ENCODE measurements at regions not wholly inside any gene's neighbourhood (a gene's known extent, or its start where the extent isn't known, plus 50 kb on each side); places are given as distances from the start of the nearest gene placed in this dataset.
"Not testable (repeated sequence)": the region's sequence is repeated elsewhere in the genome, so short reads cannot be mapped to it uniquely, and the experiment has no call there.

DNA sequence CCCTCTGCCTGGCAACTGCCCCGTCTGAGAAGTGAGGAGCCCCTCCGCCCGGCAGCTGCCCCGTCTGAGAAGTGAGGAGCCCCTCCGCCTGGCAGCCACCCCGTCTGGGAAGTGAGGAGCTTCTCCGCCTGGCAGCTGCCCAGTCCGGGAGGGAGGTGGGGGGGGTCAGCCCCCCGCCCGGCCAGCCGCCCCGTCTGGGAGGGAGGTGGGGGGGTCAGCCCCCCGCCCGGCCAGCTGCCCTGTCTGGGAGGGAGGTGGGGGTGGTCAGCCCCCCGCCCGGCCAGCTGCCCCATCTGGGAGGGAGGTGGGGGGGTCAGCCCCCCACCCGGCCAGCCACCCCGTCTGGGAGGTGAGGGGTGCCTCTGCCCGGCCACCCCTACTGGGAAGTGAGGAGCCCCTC, 167.8 kb upstream of the FGF16 start:
- peaks cover 0 to 10% (median 2%) of the 10 kb centered on the region in 4 donors for H3K9me3 ChIP-seq (ENCODE audit: control insufficient read depth in 4 of 4, low read length in 3 of 4)
- not testable (repeated sequence) for H3K4me3 ChIP-seq (ENCODE audit: low read depth in 1 of 3, low read length in 3 of 3); H3K36me3 ChIP-seq (ENCODE audit: control insufficient read depth in 4 of 4, insufficient read depth in 3 of 4, low read depth in 1 of 4, low read length in 3 of 4); H3K27me3 ChIP-seq (ENCODE audit: control insufficient read depth in 4 of 4, insufficient read depth in 4 of 4, low read length in 3 of 4); H3K4me1 ChIP-seq (ENCODE audit: control insufficient read depth in 4 of 4, insufficient read depth in 4 of 4, low read length in 3 of 4); H3K27ac ChIP-seq (ENCODE audit: low read depth in 1 of 2, low read length in 2 of 2); H3K9ac ChIP-seq (ENCODE audit: low read depth in 1 of 2, low read length in 2 of 2); DNase-seq (ENCODE audit: low spot score)
- 89% methylated on average over 14 of the region's 19 CpGs for WGBS

DNA sequence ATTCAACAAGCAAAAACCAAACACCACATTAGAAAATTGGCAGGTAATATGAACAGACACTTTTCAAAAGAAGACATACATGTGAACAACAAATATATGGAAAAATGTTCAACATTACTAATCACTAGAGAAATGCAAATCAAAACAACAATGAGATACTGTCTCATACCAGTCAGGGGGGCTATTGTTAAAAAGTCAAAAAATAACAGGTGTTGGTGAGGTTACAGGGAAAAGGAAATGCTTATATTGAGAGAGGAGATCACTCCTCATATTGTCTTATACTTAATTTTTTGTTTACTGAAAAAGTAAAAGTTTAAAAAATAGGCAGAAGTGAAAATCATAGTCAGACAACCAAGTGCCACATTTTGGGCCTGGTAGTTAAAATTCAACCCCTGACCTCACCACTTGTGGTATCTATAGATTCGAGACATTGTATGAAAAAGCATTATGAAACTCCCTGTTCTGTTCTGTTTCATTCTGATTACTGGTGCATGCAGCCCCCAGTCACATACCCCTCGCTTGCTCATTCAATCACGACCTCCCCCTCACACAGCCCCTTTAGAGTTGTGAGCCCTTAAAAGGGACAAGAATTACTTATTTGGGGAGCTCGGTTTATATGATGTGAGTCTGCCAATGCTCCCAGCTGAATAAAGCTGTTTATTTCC, 153.7 kb upstream of the FGF16 start:
- DNase-seq (ENCODE audit: low spot score), result no peak
- H3K4me1 ChIP-seq (ENCODE audit: control insufficient read depth in 4 of 4, insufficient read depth in 4 of 4, low read length in 3 of 4), result no peaks in the 10 kb centered on the region
- H3K9ac ChIP-seq (ENCODE audit: low read depth in 1 of 2, low read length in 2 of 2), result no peak overlapping the region
- TF ChIP-seq, protein P1, sequence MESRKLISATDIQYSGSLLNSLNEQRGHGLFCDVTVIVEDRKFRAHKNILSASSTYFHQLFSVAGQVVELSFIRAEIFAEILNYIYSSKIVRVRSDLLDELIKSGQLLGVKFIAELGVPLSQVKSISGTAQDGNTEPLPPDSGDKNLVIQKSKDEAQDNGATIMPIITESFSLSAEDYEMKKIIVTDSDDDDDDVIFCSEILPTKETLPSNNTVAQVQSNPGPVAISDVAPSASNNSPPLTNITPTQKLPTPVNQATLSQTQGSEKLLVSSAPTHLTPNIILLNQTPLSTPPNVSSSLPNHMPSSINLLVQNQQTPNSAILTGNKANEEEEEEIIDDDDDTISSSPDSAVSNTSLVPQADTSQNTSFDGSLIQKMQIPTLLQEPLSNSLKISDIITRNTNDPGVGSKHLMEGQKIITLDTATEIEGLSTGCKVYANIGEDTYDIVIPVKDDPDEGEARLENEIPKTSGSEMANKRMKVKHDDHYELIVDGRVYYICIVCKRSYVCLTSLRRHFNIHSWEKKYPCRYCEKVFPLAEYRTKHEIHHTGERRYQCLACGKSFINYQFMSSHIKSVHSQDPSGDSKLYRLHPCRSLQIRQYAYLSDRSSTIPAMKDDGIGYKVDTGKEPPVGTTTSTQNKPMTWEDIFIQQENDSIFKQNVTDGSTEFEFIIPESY (IDR thresholded peaks at IDR 0.05), result no peak
- TF ChIP-seq, protein P2, sequence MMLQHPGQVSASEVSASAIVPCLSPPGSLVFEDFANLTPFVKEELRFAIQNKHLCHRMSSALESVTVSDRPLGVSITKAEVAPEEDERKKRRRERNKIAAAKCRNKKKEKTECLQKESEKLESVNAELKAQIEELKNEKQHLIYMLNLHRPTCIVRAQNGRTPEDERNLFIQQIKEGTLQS (IDR thresholded peaks at IDR 0.05), result no peak
- TF ChIP-seq HNF4G (IDR thresholded peaks at IDR 0.05) (no peak), JUND (IDR thresholded peaks at IDR 0.05) (no peak), GABPA (IDR thresholded peaks at IDR 0.05 in 1 of 2, conservative IDR thresholded peaks at IDR 0.05 in 1 of 2) (no peak)
- H3K36me3 ChIP-seq (ENCODE audit: control insufficient read depth in 4 of 4, insufficient read depth in 3 of 4, low read depth in 1 of 4, low read length in 3 of 4), result no peaks in the 10 kb centered on the region
- no peak overlapping the region for H3K4me3 ChIP-seq (ENCODE audit: low read depth in 1 of 3, low read length in 3 of 3)
- H3K9me3 ChIP-seq (ENCODE audit: control insufficient read depth in 4 of 4, low read length in 3 of 4), result no peaks in the 10 kb centered on the region
- WGBS, result 74% methylated on average over 4 of the region's 4 CpGs
- no peak overlapping the region for H3K27ac ChIP-seq (ENCODE audit: low read depth in 1 of 2, low read length in 2 of 2)
- H3K27me3 ChIP-seq (ENCODE audit: control insufficient read depth in 4 of 4, insufficient read depth in 4 of 4, low read length in 3 of 4), result no peaks in the 10 kb centered on the region

DNA sequence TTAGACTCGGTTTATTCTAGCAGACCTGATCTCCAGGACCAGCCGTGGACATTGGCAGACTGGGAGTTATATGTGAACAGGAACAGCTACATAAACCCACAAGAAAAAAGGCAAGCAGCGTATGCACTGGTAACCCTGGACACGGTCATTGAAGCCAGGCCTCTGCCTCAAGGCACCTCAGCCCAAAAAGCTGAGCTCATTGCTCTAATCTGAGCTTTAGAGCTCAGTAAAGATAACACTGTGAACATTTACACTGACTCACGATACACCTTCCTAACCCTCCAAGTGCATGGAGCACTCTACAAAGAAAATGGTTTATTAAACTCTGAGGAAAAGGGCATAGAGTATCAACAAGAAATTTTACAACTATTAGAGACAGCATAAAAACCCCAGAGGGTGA, 148.9 kb upstream of the FGF16 start:
- H3K27me3 ChIP-seq (ENCODE audit: control insufficient read depth in 4 of 4, insufficient read depth in 4 of 4, low read length in 3 of 4), result peaks cover 0 to 2% (median 0%) of the 10 kb centered on the region in 4 donors
- 81% methylated on average over 5 of the region's 5 CpGs for WGBS
- H3K4me3 ChIP-seq (ENCODE audit: low read depth in 1 of 3, low read length in 3 of 3), result no peak overlapping the region
- H3K36me3 ChIP-seq (ENCODE audit: control insufficient read depth in 4 of 4, insufficient read depth in 3 of 4, low read depth in 1 of 4, low read length in 3 of 4), result no peaks in the 10 kb centered on the region
- DNase-seq (ENCODE audit: low spot score), result no peak
- no peak overlapping the region for H3K27ac ChIP-seq (ENCODE audit: low read depth in 1 of 2, low read length in 2 of 2)
- no peak overlapping the region for H3K9ac ChIP-seq (ENCODE audit: low read depth in 1 of 2, low read length in 2 of 2)
- TF ChIP-seq HNF4A (conservative IDR thresholded peaks at IDR 0.05) (no peak), NR2F2 (IDR thresholded peaks at IDR 0.05) (no peak), SP1 (IDR thresholded peaks at IDR 0.05) (no peak), TAF1 (conservative IDR thresholded peaks at IDR 0.05) (no peak), RXRA (IDR thresholded peaks at IDR 0.05) (no peak), GABPA (IDR thresholded peaks at IDR 0.05 in 1 of 2, conservative IDR thresholded peaks at IDR 0.05 in 1 of 2) (no peak), FOXA2 (IDR thresholded peaks at IDR 0.05) (no peak), JUND (IDR thresholded peaks at IDR 0.05) (no peak), FOXA1 (IDR thresholded peaks at IDR 0.05) (no peak)
- TF ChIP-seq, protein P1 (IDR thresholded peaks at IDR 0.05), result no peak
- TF ChIP-seq, protein P3, sequence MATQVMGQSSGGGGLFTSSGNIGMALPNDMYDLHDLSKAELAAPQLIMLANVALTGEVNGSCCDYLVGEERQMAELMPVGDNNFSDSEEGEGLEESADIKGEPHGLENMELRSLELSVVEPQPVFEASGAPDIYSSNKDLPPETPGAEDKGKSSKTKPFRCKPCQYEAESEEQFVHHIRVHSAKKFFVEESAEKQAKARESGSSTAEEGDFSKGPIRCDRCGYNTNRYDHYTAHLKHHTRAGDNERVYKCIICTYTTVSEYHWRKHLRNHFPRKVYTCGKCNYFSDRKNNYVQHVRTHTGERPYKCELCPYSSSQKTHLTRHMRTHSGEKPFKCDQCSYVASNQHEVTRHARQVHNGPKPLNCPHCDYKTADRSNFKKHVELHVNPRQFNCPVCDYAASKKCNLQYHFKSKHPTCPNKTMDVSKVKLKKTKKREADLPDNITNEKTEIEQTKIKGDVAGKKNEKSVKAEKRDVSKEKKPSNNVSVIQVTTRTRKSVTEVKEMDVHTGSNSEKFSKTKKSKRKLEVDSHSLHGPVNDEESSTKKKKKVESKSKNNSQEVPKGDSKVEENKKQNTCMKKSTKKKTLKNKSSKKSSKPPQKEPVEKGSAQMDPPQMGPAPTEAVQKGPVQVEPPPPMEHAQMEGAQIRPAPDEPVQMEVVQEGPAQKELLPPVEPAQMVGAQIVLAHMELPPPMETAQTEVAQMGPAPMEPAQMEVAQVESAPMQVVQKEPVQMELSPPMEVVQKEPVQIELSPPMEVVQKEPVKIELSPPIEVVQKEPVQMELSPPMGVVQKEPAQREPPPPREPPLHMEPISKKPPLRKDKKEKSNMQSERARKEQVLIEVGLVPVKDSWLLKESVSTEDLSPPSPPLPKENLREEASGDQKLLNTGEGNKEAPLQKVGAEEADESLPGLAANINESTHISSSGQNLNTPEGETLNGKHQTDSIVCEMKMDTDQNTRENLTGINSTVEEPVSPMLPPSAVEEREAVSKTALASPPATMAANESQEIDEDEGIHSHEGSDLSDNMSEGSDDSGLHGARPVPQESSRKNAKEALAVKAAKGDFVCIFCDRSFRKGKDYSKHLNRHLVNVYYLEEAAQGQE (IDR thresholded peaks at IDR 0.05), result no peak
- TF ChIP-seq, protein P2 (IDR thresholded peaks at IDR 0.05), result no peak
- TF ChIP-seq, protein P4, sequence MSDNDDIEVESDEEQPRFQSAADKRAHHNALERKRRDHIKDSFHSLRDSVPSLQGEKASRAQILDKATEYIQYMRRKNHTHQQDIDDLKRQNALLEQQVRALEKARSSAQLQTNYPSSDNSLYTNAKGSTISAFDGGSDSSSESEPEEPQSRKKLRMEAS (IDR thresholded peaks at IDR 0.05), result no peak
- no peaks in the 10 kb centered on the region for H3K4me1 ChIP-seq (ENCODE audit: control insufficient read depth in 4 of 4, insufficient read depth in 4 of 4, low read length in 3 of 4)
- peaks cover 0 to 4% (median under 1%) of the 10 kb centered on the region in 4 donors for H3K9me3 ChIP-seq (ENCODE audit: control insufficient read depth in 4 of 4, low read length in 3 of 4)

All from liver (tissue), 7 donors.